Fibroblast of the aortic adventitia (primary cell): ENCODE measurements at regions not wholly inside any gene's neighbourhood (a gene's known extent, or its start where the extent isn't known, plus 50 kb on each side); places are given as distances from the start of the nearest gene placed in this dataset.

ENCODE experiments used
- DNase-seq: peaks from one replicate; pipeline ENCODE4 v3.0.0-alpha.2; 2010; ENCODE audit warnings: low read depth
- H3K4me3 ChIP-seq: 2 replicates; pipeline ENCODE4 v1.5.1; 2011; ENCODE audit warnings: low read depth, mild to moderate bottlenecking, control low read depth, low read length, moderate library complexity
- CTCF ChIP-seq: IDR thresholded peaks from 2 replicates; pipeline ENCODE4 v1.5.1; 2011; ENCODE audit warnings: mild to moderate bottlenecking, low read length, control low read depth, inconsistent platforms; ENCODE audit not compliant: insufficient read depth

GRCh38 chr2:167484875-167485274 is 596.6 kb downstream of the XIRP2 start:
- no peak overlapping the region for H3K4me3 ChIP-seq
- DNase-seq, result no peak
- TF ChIP-seq CTCF, result no peak

GRCh38 chr2:167480986-167481309 is 592.7 kb downstream of the XIRP2 start:
- H3K4me3 ChIP-seq, result no peak overlapping the region
- no peak for TF ChIP-seq CTCF
- no peak for DNase-seq

GRCh38 chr2:167480232-167480985 is 592.1 kb downstream of the XIRP2 start:
- TF ChIP-seq CTCF, result no peak
- DNase-seq, result no peak
- no peak overlapping the region for H3K4me3 ChIP-seq

- no peak for DNase-seq
- H3K4me3 ChIP-seq, result no peak overlapping the region
- no peak for TF ChIP-seq CTCF
These were observed 589.9 kb downstream of the XIRP2 start for GRCh38 chr2:167478196-167478595.

GRCh38 chr2:167475791-167476190 is 587.5 kb downstream of the XIRP2 start:
- DNase-seq, result no peak
- TF ChIP-seq CTCF, result no peak
- no peak overlapping the region for H3K4me3 ChIP-seq

GRCh38 chr2:167471734-167472133 is 583.5 kb downstream of the XIRP2 start:
- no peak for TF ChIP-seq CTCF
- DNase-seq, result no peak
- no peak overlapping the region for H3K4me3 ChIP-seq

GRCh38 chr2:167471332-167471731 is 583.1 kb downstream of the XIRP2 start:
- no peak for TF ChIP-seq CTCF
- no peak overlapping the region for H3K4me3 ChIP-seq

More at GRCh38 chr2:167471332-167471731, 583.1 kb downstream of the XIRP2 start:
- DNase-seq, result no peak
